Mucosa of descending colon (tissue), 3 donors: ENCODE measurements at regions not wholly inside any gene's neighbourhood (a gene's known extent, or its start where the extent isn't known, plus 50 kb on each side); places are given as distances from the start of the nearest gene placed in this dataset.

Experiments used
- ATAC-seq: fragments of 200-7000 bp; cut with Tn5 transposase; one replicate; pipeline ENCODE4 v1.9.1; 2020; ENCODE audit warnings: mild to moderate bottlenecking, moderate library complexity
- DNase-seq, 3 donors: peaks; one replicate each; pipeline ENCODE4 v3.0.0-alpha.2; 2020
- H3K36me3 ChIP-seq: fragments of 200-600 bp; one replicate; pipeline ENCODE4 v1.8.0; 2021; ENCODE audit warnings: low read depth, mild to moderate bottlenecking
- H3K4me1 ChIP-seq: fragments of 200-600 bp; one replicate; pipeline ENCODE4 v1.8.0; 2021; ENCODE audit warnings: low read depth, mild to moderate bottlenecking
- H3K4me3 ChIP-seq: fragments of 200-600 bp; one replicate; pipeline ENCODE4 v1.8.0; 2021; ENCODE audit warnings: mild to moderate bottlenecking
- H3K9me3 ChIP-seq: fragments of 200-600 bp; one replicate; pipeline ENCODE4 v1.8.0; 2021; ENCODE audit warnings: mild to moderate bottlenecking
- CTCF ChIP-seq: fragments of 200-600 bp; IDR thresholded peaks from one replicate; pipeline ENCODE4 v1.8.0; 2022; ENCODE audit warnings: antibody characterized with exemption, mild to moderate bottlenecking
- intact Hi-C, 2 donors: fragments of 100-400 bp; cut with DNase I in 1 of 2; cut with micrococcal nuclease in 1 of 2; formaldehyde crosslinking; loops; one replicate each; pipeline versions ENCODE4 v1.11.0 to v1.11.1; 2022; cut with DNase I, micrococcal nuclease
- donor health status: DM: no; HTN: no; CAD: no; lungs with moderate emphysema.
- donor health status: DM: no; HTN: no; CAD: no.
- donor health status: DM: no; HTN: yes; CAD: no.

DNA sequence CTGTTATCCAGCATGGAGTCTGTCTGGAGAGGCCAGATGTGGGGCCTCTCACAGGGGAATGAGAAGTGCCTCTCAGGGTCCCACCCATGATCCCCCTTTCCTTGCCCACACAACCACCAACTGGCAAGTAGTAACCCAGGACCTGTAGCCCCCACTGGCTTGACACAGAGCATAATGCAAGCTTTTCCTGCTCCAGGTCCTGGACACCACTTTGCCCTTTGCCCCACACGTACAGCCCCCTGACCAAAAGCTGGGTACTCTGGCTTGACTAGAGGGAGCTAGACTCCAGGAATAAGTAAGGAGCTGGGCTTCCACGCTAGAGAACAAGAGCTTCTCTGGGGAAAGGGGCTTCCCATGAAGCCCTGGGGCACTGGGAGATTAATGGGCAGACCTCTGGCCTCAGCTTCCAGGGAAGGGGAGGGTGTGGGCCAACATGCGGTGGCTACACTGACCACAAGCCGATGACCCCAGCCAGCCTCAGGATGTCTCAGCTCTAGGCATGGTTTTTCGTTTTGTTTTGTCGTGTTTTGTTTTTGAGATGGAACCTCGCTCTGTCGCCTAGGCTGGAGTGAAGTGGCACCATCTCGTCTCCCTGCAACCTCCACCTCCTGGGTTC lies 109.5 kb downstream of the C9orf50 start:
- H3K4me1 ChIP-seq, result no peaks in the 10 kb centered on the region
- DNase-seq (no peak), ATAC-seq (no peak)
- H3K4me3 ChIP-seq, result no peak overlapping the region
- peaks cover 18% of the 10 kb centered on the region for H3K9me3 ChIP-seq
- intact Hi-C loops, result no loop called here
- TF ChIP-seq CTCF, result no peak
- no peaks in the 10 kb centered on the region for H3K36me3 ChIP-seq

DNA sequence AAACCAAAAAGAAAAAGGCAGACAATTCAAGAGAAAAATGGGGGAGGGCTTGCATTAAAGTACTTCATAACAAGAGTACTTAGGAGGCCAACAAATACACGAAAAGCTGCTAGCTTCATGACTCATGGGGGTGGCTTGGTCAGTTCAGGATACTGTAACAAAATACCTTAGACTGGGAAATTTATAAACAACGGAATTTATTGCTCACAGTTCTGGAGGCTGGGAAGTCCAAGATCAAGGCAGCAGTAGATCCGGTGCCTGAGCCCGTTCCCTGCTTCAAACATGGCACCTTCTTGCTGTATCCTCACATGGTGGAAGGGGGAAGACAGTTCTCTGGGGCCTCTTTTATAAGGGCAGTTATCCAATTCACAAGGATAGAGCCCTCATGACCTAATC lies 111.4 kb downstream of the C9orf50 start:
- intact Hi-C loops, result no loop called here
- ATAC-seq, result no peak
- Histone ChIP-seq H3K4me1 (no peaks in the 10 kb centered on the region), H3K36me3 (no peaks in the 10 kb centered on the region), H3K9me3 (peaks cover 14% of the 10 kb centered on the region), H3K4me3 (no peak overlapping the region)
- no peak for TF ChIP-seq CTCF
- no peak for DNase-seq

DNA sequence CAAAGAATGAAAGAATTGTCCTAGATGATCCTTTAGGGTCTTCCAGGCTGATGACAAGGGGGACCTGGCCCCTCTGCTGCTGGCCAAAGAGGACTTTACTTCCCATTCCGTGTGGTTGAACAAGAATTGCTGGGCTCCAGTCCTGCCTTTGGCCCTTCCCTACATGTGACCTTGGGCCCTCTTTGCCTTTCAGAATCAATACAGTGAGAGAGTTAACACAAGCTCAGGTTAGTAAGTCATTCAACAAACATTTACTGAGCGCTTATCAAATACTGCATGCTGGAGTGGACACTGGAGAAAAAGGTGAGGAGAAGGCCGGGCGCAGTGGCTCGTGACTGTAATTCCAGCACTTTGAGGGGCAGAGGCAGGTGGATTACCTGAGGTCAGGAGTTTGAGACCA lies 113.1 kb downstream of the C9orf50 start:
- ATAC-seq, result no peak
- no peak for TF ChIP-seq CTCF
- Histone ChIP-seq H3K9me3 (no peaks in the 10 kb centered on the region), H3K36me3 (no peaks in the 10 kb centered on the region), H3K4me3 (no peak overlapping the region), H3K4me1 (no peaks in the 10 kb centered on the region)
- DNase-seq, result no peak
- intact Hi-C loops, result no loop called here

DNA sequence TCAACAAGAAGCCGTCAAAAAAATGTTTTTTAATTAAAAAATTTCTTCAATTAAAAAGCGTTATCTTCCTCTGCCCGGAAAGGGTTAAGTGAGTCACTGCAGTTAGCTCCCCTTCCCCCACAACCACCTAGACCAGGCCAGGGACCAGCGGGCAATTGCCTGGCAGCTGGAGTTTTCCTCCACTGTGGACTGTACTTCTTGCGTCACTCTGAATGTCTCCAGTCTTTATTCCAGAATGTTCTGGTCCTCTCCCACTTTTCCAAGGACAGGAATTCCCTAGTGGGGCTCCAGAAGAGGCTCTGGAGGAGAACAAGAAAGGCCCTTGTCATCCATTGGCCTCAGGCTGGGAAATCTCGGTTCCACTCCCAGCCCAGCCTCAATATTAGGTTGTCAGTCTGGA lies 114.0 kb downstream of the C9orf50 start:
- DNase-seq (no peak), ATAC-seq (no peak)
- no peak for TF ChIP-seq CTCF
- H3K4me3 ChIP-seq, result no peak overlapping the region
- no peaks in the 10 kb centered on the region for H3K36me3 ChIP-seq
- H3K4me1 ChIP-seq, result no peaks in the 10 kb centered on the region
- H3K9me3 ChIP-seq, result no peaks in the 10 kb centered on the region
- intact Hi-C loops, result no loop called here

DNA sequence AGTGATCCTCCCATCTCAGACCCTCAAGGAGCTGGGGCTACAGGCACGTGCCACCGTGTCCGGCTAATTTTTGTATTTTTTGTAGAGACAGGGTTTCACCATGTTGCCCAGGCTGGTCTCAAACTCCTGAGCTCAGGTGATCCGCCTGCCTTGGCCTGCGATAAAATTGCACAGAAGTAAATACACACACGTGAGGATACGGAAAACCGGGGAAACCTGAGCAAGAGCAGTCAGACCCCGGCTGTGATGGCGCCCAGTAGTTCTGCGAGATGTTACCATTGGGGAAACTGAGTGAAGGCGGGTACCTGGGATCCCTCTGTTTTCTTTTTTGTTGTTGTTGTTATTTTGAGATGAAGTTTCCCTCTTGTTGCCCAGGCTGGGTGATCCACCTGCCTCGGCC lies 114.9 kb downstream of the C9orf50 start:
- H3K36me3 ChIP-seq, result no peaks in the 10 kb centered on the region
- no peak for ATAC-seq
- H3K4me1 ChIP-seq, result no peaks in the 10 kb centered on the region
- no peaks in the 10 kb centered on the region for H3K9me3 ChIP-seq
- H3K4me3 ChIP-seq, result no peak overlapping the region
- intact Hi-C loops, result no loop called here
- no peak for DNase-seq
- no peak for TF ChIP-seq CTCF
